ENCODE measurements at regions not wholly inside any gene's neighbourhood (a gene's known extent, or its start where the extent isn't known, plus 50 kb on each side); places are given as distances from the start of the nearest gene placed in this dataset.

GRCh38 chr7:18202315-18203045 lies 174.8 kb upstream of the PRPS1L1 start:
- no peak for DNase-seq

- no peak for DNase-seq
Measured at GRCh38 chr7:18206331-18206730, 178.7 kb upstream of the PRPS1L1 start.

- DNase-seq: no peak
Measured at GRCh38 chr7:18208921-18209320, 181.3 kb upstream of the PRPS1L1 start.

DNA sequence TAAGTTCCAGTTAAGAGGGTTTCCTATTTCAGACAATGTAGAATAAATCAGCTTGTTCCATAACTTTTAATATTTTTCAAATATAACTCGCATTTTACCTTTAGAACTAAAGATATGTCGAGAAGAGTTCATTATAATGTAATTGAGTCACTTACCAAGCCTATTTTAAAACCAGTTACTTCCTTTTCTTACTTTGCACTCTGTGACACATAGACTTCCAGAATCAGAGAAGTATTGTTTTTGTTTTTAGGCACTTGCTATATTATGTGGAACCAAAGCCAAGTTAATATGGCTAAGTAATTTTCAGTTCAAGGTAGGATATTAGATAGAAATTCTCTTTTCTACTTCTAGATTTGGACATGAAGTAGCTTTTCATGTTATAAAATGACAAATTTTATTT lies 182.7 kb upstream of the PRPS1L1 start:
- no peak for DNase-seq

GRCh38 chr7:18210788-18211187 lies 183.1 kb upstream of the PRPS1L1 start:
- no peak for DNase-seq

- no peak for DNase-seq
Measured at GRCh38 chr7:18212308-18212707, 184.7 kb upstream of the PRPS1L1 start.

DNA sequence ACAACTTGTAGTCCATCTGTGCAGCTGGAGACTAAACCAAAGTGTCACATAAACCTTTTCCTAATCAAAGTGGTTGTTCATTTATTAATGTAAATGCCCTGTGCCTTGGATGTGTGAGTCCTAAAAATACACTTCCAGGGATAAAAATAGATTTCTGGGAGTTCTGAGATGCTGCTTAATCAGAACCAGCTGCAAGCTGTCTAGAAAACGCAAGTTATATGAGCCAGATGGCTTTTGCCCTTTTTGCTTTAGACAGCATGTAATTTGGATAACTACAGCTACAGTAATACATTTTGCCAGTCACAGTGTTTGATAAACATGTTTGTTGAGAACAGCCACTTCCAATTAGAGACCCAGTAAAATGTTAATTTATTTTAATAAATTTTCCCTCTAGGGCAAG lies 185.1 kb upstream of the PRPS1L1 start:
- DNase-seq: no peak

DNA sequence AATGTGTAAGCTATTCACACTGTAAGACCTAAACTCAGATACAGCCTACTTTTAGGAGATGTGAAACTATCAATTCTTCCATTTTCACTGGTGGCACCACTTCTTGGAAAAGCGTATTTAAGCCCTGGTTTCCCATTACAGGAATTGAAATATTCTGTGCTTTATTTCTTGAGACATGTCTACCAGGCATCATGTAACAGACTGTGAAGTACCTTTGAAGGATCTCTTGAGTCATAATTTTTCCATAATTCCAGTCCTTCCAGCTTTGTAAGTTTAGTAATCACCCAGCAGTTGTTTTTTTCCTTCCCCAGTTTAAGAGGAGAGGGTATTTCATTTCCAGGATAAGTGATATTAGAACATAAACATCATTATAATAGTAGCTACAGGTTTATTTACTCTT lies 186.0 kb upstream of the PRPS1L1 start:
- DNase-seq: no peak

DNA sequence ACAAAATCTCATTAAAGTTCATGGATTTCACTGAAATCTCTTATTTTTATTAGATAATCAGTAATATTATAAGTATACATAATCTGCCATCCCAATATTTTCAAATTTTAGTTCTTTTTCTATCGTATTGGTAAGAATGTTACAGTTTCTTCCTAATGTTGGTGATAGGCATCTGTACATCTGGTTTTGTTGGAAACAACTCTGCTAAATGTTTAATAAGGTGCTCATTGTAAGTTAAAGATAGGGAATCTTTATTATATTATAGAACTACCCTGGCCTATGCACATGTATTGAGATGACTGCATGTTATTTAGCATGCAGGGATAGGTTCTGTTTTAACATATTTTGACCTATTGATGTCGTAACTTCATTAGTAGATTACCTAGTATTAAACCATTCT lies 188.6 kb upstream of the PRPS1L1 start:
- DNase-seq: no peak

DNA sequence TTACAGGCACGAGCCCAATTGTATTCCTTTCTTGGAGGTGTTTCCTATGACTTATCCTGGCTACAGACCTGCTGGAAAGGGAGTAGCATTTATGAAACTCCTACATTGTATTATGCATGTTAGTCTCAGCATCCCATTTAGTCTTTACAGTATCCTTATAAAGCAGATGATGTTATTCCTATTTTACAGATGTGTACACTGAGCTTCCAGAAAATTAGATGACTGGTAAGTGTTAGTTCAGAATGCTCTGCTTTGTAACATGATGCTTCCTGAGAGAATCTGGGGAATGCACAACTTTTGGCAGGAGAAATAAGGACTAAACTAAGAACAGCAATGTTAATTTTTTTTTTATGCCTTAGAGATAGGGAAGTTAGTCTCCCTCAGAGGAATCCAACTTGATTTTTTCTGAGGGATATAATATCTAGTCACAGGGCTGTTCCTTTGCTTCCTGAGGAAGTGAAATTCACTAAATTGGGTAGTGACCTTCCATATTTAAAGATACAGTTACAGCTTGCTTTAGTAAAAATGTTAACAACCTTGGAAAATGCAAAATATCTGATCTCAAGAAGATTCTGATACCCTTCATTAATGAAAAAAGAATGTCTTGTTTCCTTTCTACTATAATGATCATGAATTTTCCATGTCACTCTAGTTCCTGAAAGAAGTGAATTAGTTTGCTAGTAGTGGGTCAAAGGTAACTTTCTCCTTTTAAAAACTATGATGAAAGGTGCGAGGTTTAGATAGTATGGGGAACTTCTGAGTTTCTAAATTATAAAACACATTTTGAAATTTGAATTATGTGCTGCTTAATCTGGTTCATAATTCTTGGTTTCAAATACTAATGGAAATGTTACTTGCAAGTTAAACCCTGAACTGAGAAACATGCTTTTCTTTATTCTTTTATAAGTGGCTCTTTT lies 194.0 kb upstream of the PRPS1L1 start:
- DNase-seq: no peak

DNA sequence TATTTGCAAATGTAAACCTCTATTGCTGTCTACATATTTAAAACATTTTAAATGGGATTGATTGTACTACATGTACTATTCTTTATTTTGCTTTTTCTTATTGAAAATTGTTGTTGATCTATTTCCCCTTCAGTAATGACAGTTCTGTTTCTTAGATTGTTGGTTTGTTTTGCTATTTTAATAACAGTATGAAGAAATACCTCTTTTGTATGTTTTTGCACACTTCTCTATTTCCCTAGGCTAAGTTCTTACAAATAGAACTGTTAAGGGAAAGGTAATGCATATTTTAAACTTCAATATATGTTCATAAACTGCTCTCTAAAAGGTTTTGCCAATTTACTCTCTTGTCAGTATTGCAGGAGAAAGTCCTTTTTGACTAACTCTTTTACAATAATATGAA lies 195.0 kb upstream of the PRPS1L1 start:
- no peak for DNase-seq

DNA sequence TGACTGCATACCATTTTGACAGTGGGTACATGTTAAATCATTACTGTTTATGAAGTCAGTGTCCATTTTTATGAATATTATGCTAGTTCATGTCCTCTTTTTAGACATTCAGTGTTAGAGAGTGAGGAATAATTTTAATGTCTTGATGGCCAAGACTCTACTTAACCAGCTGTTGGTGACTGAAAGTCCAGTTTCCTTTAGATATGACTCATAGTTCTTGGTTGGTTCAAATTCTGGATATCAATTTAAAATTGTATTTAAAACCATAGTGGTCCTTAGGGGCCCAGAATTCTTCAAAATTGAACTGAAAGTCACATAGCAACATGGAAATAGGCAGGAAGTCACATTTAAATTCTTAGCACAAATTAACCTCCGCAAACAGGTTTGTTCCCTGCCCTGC lies 196.5 kb upstream of the PRPS1L1 start:
- DNase-seq: no peak

GRCh38 chr7:18225067-18225466 lies 197.4 kb upstream of the PRPS1L1 start:
- no peak for DNase-seq

GRCh38 chr7:18226598-18226997 lies 199.0 kb upstream of the PRPS1L1 start:
- DNase-seq: no peak

DNA sequence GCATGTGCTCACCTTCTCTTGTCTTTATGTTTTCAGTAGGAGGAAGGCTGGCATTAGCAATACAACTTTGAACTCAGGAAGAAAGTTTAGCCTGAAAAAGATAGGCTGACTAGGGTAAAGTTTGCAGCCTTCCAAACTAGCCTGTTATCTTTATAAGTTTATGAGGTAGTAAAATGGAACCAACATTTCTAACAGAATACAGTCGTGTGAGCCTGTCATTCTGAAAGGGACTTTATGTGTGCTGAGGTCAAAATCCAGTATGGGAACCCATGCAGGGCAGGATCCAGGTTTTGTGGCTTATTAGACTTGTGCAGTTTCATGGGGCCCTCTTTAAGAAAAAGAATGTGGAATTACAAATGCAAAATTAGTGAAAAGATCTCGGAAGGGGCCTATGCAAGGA lies 201.0 kb upstream of the PRPS1L1 start:
- no peak for DNase-seq

GRCh38 chr7:18230271-18230670 lies 202.6 kb upstream of the PRPS1L1 start:
- DNase-seq: no peak

- no peak for DNase-seq
Measured at GRCh38 chr7:18231854-18232253, 204.2 kb upstream of the PRPS1L1 start.

- DNase-seq: no peak
Measured at GRCh38 chr7:18234519-18234918, 206.9 kb upstream of the PRPS1L1 start.

GRCh38 chr7:18235819-18236218 lies 208.2 kb upstream of the PRPS1L1 start:
- DNase-seq: no peak

- DNase-seq: no peak
Measured at GRCh38 chr7:18239212-18239611, 211.6 kb upstream of the PRPS1L1 start.

GRCh38 chr7:18241543-18242231 lies 214.0 kb upstream of the PRPS1L1 start:
- no peak for DNase-seq

DNA sequence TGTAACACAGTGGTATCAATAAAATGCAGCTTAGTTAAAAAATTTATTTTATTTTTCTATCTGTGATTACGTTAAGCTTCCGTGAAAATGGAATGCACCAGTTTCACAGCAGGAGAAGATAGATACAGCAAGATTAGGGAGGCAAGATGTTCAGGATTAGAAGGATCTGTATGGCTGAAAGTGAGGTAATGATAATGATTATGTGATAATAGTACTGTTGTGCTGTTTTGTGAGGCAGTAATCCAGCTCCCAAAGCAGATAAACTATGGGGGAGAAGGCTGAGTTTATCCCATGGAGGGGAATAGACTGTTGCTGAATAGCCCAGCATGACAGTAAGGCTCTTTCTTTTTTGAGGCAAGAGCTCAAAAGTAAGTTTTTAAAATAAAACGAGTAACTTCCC lies 216.1 kb upstream of the PRPS1L1 start:
- no peak for DNase-seq

GRCh38 chr7:18250133-18250532 lies 222.5 kb upstream of the PRPS1L1 start:
- DNase-seq: no peak

DNA sequence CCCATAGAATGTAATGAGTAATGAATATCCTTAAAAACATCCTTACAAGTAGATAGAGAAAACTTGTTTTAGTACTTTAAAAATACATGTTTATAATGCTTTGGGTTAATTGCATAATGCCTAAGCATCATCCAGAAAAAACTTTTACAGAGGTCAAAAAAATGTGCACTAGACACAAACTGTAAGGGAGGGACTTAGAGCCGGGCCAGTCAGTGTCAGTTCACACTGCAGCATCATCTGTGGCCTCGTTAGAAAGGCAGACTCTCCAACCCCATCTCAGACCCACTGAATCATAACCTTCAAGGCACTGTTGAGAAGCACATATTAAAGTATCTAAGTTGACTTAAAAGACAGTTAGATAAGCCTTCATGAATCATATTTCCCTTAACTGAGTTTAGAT lies 230.1 kb upstream of the PRPS1L1 start:
- DNase-seq: no peak
